ENCODE measurements at regions not wholly inside any gene's neighbourhood (a gene's known extent, or its start where the extent isn't known, plus 50 kb on each side); places are given as distances from the start of the nearest gene placed in this dataset.

DNA sequence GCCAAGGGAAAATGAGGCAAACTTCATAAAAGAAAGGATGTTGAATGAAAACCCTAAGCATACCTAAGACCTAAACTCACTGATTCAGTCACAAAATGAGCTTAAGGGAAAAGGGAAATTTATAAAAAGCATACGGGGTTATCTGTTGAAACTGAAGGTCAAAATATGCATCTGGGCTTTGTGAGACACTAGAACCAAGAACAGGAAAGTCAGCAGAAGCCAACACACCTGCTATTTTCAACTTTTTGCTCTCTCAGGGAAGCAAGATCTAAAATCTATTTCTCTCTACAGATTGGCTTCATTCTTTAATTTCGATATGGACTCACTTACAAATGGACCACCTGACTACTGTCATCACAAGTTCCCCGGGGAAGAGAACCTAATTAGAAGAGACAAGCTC, 338.6 kb upstream of the NECTIN3 start:
- TF ChIP-seq GATA2 (IDR thresholded peaks at IDR 0.05; ENCODE audit: low read depth, low read length), result no peak
- no peak for TF ChIP-seq GATA3 (IDR thresholded peaks at IDR 0.05; ENCODE audit: low read depth, low read length)

All from SH-SY5Y (cell line).